ENCODE measurements at regions not wholly inside any gene's neighbourhood (a gene's known extent, or its start where the extent isn't known, plus 50 kb on each side); places are given as distances from the start of the nearest gene placed in this dataset.

- H3K4me1 Mint-ChIP-seq (ENCODE audit: low read depth) = no peaks in the 10 kb centered on the region
- no peak overlapping the region for H3K27ac Mint-ChIP-seq
- H3K4me3 Mint-ChIP-seq = no peak overlapping the region
- H3K9me3 Mint-ChIP-seq = no peaks in the 10 kb centered on the region
- H3K36me3 Mint-ChIP-seq (ENCODE audit: low read depth) = no peaks in the 10 kb centered on the region
- intact Hi-C loops (cut with micrococcal nuclease) = no loop called here
- H3K27me3 Mint-ChIP-seq (ENCODE audit: insufficient read depth) = peaks cover 6% of the 10 kb centered on the region
- DNase-seq (ENCODE audit: low spot score) = no peak
These were observed 105.6 kb upstream of the GPR26 start for GRCh38 chr10:123560301-123561140.

- H3K9me3 Mint-ChIP-seq = no peaks in the 10 kb centered on the region
- no peak for DNase-seq (ENCODE audit: low spot score)
- H3K27me3 Mint-ChIP-seq (ENCODE audit: insufficient read depth) = peaks cover 5% of the 10 kb centered on the region
- no peak overlapping the region for H3K27ac Mint-ChIP-seq
- no peaks in the 10 kb centered on the region for H3K4me1 Mint-ChIP-seq (ENCODE audit: low read depth)
- no peak overlapping the region for H3K4me3 Mint-ChIP-seq
- H3K36me3 Mint-ChIP-seq (ENCODE audit: low read depth) = no peaks in the 10 kb centered on the region
- intact Hi-C loops (cut with micrococcal nuclease) = no loop called here
These were observed 105.1 kb upstream of the GPR26 start for GRCh38 chr10:123561141-123561440.

- intact Hi-C loops (cut with micrococcal nuclease) = no loop called here
- DNase-seq (ENCODE audit: low spot score) = no peak
- no peaks in the 10 kb centered on the region for H3K36me3 Mint-ChIP-seq (ENCODE audit: low read depth)
- H3K27me3 Mint-ChIP-seq (ENCODE audit: insufficient read depth) = peaks cover 6% of the 10 kb centered on the region
- no peak overlapping the region for H3K27ac Mint-ChIP-seq
- no peaks in the 10 kb centered on the region for H3K9me3 Mint-ChIP-seq
- no peak overlapping the region for H3K4me3 Mint-ChIP-seq
- H3K4me1 Mint-ChIP-seq (ENCODE audit: low read depth) = no peaks in the 10 kb centered on the region
These were observed 103.8 kb upstream of the GPR26 start for GRCh38 chr10:123562387-123562786.

- DNase-seq (ENCODE audit: low spot score) = no peak
- H3K4me3 Mint-ChIP-seq = no peak overlapping the region
- no peaks in the 10 kb centered on the region for H3K4me1 Mint-ChIP-seq (ENCODE audit: low read depth)
- H3K36me3 Mint-ChIP-seq (ENCODE audit: low read depth) = no peaks in the 10 kb centered on the region
- H3K27ac Mint-ChIP-seq = no peak overlapping the region
- no peaks in the 10 kb centered on the region for H3K9me3 Mint-ChIP-seq
- intact Hi-C loops (cut with micrococcal nuclease) = no loop called here
- peaks cover 6% of the 10 kb centered on the region for H3K27me3 Mint-ChIP-seq (ENCODE audit: insufficient read depth)
These were observed 103.2 kb upstream of the GPR26 start for GRCh38 chr10:123562811-123563580.

GRCh38 chr10:123563581-123563855 lies 102.6 kb upstream of the GPR26 start:
- no peak overlapping the region for H3K4me3 Mint-ChIP-seq

GRCh38 chr10:123563994-123564393 lies 102.2 kb upstream of the GPR26 start:
- Mint-ChIP-seq H3K27ac (no peak overlapping the region), H3K36me3 (ENCODE audit: low read depth) (no peaks in the 10 kb centered on the region), H3K4me1 (ENCODE audit: low read depth) (no peaks in the 10 kb centered on the region), H3K9me3 (no peaks in the 10 kb centered on the region), H3K27me3 (ENCODE audit: insufficient read depth) (peaks cover 6% of the 10 kb centered on the region), H3K4me3 (no peak overlapping the region)
- intact Hi-C loops (cut with micrococcal nuclease) = no loop called here
- no peak for DNase-seq (ENCODE audit: low spot score)

More at GRCh38 chr10:123563581-123563855, 102.6 kb upstream of the GPR26 start:
- H3K4me1 Mint-ChIP-seq (ENCODE audit: low read depth) = no peaks in the 10 kb centered on the region
- DNase-seq (ENCODE audit: low spot score) = no peak
- no peaks in the 10 kb centered on the region for H3K9me3 Mint-ChIP-seq
- intact Hi-C loops (cut with micrococcal nuclease) = no loop called here
- no peak overlapping the region for H3K27ac Mint-ChIP-seq
- H3K36me3 Mint-ChIP-seq (ENCODE audit: low read depth) = no peaks in the 10 kb centered on the region
- H3K27me3 Mint-ChIP-seq (ENCODE audit: insufficient read depth) = peaks cover 6% of the 10 kb centered on the region

GRCh38 chr10:123564631-123565030 lies 101.5 kb upstream of the GPR26 start:
- no peak for DNase-seq (ENCODE audit: low spot score)
- H3K4me1 Mint-ChIP-seq (ENCODE audit: low read depth) = no peaks in the 10 kb centered on the region
- H3K9me3 Mint-ChIP-seq = no peaks in the 10 kb centered on the region
- H3K27me3 Mint-ChIP-seq (ENCODE audit: insufficient read depth) = peaks cover 4% of the 10 kb centered on the region
- H3K27ac Mint-ChIP-seq = no peak overlapping the region
- intact Hi-C loops (cut with micrococcal nuclease) = no loop called here
- H3K36me3 Mint-ChIP-seq (ENCODE audit: low read depth) = no peaks in the 10 kb centered on the region
- no peak overlapping the region for H3K4me3 Mint-ChIP-seq

- Mint-ChIP-seq H3K27ac (no peak overlapping the region), H3K27me3 (ENCODE audit: insufficient read depth) (peaks cover 4% of the 10 kb centered on the region), H3K4me3 (no peak overlapping the region), H3K36me3 (ENCODE audit: low read depth) (no peaks in the 10 kb centered on the region), H3K4me1 (ENCODE audit: low read depth) (no peaks in the 10 kb centered on the region), H3K9me3 (no peaks in the 10 kb centered on the region)
- no peak for DNase-seq (ENCODE audit: low spot score)
- intact Hi-C loops (cut with micrococcal nuclease) = no loop called here
These were observed 100.2 kb upstream of the GPR26 start for GRCh38 chr10:123565691-123566660.

GRCh38 chr10:123567984-123568739 lies 98.0 kb upstream of the GPR26 start:
- Mint-ChIP-seq H3K27me3 (ENCODE audit: insufficient read depth) (peaks cover 8% of the 10 kb centered on the region), H3K4me1 (ENCODE audit: low read depth) (no peaks in the 10 kb centered on the region), H3K9me3 (no peaks in the 10 kb centered on the region), H3K4me3 (no peak overlapping the region), H3K36me3 (ENCODE audit: low read depth) (no peaks in the 10 kb centered on the region), H3K27ac (no peak overlapping the region)
- intact Hi-C loops (cut with micrococcal nuclease) = no loop called here
- DNase-seq (ENCODE audit: low spot score) = no peak

- Mint-ChIP-seq H3K27me3 (ENCODE audit: insufficient read depth) (peaks cover 8% of the 10 kb centered on the region), H3K4me3 (no peak overlapping the region), H3K9me3 (no peaks in the 10 kb centered on the region), H3K36me3 (ENCODE audit: low read depth) (no peaks in the 10 kb centered on the region), H3K4me1 (ENCODE audit: low read depth) (no peaks in the 10 kb centered on the region), H3K27ac (no peak overlapping the region)
- intact Hi-C loops (cut with micrococcal nuclease) = no loop called here
- DNase-seq (ENCODE audit: low spot score) = no peak
These were observed 97.4 kb upstream of the GPR26 start for GRCh38 chr10:123568751-123569150.

- Mint-ChIP-seq H3K4me3 (no peak overlapping the region), H3K4me1 (ENCODE audit: low read depth) (no peaks in the 10 kb centered on the region), H3K9me3 (no peaks in the 10 kb centered on the region), H3K27ac (no peak overlapping the region), H3K27me3 (ENCODE audit: insufficient read depth) (peaks cover 8% of the 10 kb centered on the region), H3K36me3 (ENCODE audit: low read depth) (no peaks in the 10 kb centered on the region)
- no peak for DNase-seq (ENCODE audit: low spot score)
- intact Hi-C loops (cut with micrococcal nuclease) = no loop called here
These were observed 96.6 kb upstream of the GPR26 start for GRCh38 chr10:123569436-123570035.
